ENCODE measurements at regions not wholly inside any gene's neighbourhood (a gene's known extent, or its start where the extent isn't known, plus 50 kb on each side); places are given as distances from the start of the nearest gene placed in this dataset.

GRCh38 chr13:74562381-74562780 lies 428.2 kb upstream of the KLF12 start:
- Histone ChIP-seq H3K27me3 (ENCODE audit: control insufficient read depth, insufficient read depth, low read length) (no peaks in the 10 kb centered on the region), H3K4me1 (ENCODE audit: control insufficient read depth, insufficient read depth, low read length) (no peaks in the 10 kb centered on the region), H3K27ac (ENCODE audit: low read length) (no peak overlapping the region), H3K36me3 (ENCODE audit: control insufficient read depth, insufficient read depth, low read length) (no peaks in the 10 kb centered on the region), H3K4me3 (ENCODE audit: low read length) (no peak overlapping the region), H3K9me3 (ENCODE audit: control insufficient read depth, insufficient read depth, low read length) (no peaks in the 10 kb centered on the region)
- H3K36me3 Mint-ChIP-seq = peaks cover 8% of the 10 kb centered on the region
- no peak overlapping the region for H3K4me3 Mint-ChIP-seq
- TF ChIP-seq CTCF (IDR thresholded peaks at IDR 0.05) = no peak
- no peaks in the 10 kb centered on the region for H3K4me1 Mint-ChIP-seq
- no peak overlapping the region for H3K27ac Mint-ChIP-seq
- peaks cover 23 to 31% of the 10 kb centered on the region in 2 donors for H3K27me3 Mint-ChIP-seq (ENCODE audit: low read depth in 2 of 2)
- DNase-seq = no peak
- ATAC-seq = no peak
- 100% methylated on average over 1 of the region's 1 CpG for WGBS (ENCODE audit: insufficient coverage)
- no peaks in the 10 kb centered on the region for H3K9me3 Mint-ChIP-seq
- intact Hi-C loops (cut with micrococcal nuclease) = no loop called here

GRCh38 chr13:74561155-74561554 lies 427.0 kb upstream of the KLF12 start:
- Histone ChIP-seq H3K9me3 (ENCODE audit: control insufficient read depth, insufficient read depth, low read length) (no peaks in the 10 kb centered on the region), H3K27ac (ENCODE audit: low read length) (no peak overlapping the region), H3K27me3 (ENCODE audit: control insufficient read depth, insufficient read depth, low read length) (no peaks in the 10 kb centered on the region), H3K36me3 (ENCODE audit: control insufficient read depth, insufficient read depth, low read length) (no peaks in the 10 kb centered on the region), H3K4me3 (ENCODE audit: low read length) (no peak overlapping the region), H3K4me1 (ENCODE audit: control insufficient read depth, insufficient read depth, low read length) (no peaks in the 10 kb centered on the region)
- DNase-seq (no peak), ATAC-seq (no peak)
- no peak for TF ChIP-seq CTCF (IDR thresholded peaks at IDR 0.05)
- intact Hi-C loops (cut with micrococcal nuclease) = no loop called here
- H3K27ac Mint-ChIP-seq = no peak overlapping the region
- H3K4me1 Mint-ChIP-seq = no peaks in the 10 kb centered on the region
- H3K9me3 Mint-ChIP-seq = no peaks in the 10 kb centered on the region
- peaks cover 1% of the 10 kb centered on the region for H3K36me3 Mint-ChIP-seq
- H3K27me3 Mint-ChIP-seq (ENCODE audit: low read depth in 2 of 2) = peaks cover 15 to 18% of the 10 kb centered on the region in 2 donors
- no peak overlapping the region for H3K4me3 Mint-ChIP-seq

DNA sequence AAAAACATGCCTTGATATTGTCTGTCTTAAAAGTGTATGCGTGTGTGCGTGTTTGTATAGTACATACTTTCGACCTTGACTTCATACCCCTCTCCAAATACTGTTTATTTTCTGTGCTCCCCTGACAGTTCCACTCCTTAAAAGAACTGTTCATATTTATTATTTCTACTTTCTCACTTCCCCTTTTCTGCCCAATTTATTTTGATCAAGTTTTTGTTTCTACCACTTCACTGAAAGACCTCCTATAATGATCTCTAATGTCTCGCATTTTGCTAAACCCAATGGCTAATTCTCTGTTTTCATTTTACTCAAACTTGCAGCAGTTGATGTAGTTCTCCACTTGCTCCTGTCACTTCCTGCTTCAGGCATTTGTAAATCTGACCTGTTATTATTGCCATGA lies 426.1 kb upstream of the KLF12 start:
- Histone ChIP-seq H3K27me3 (ENCODE audit: control insufficient read depth, insufficient read depth, low read length) (no peaks in the 10 kb centered on the region), H3K4me3 (ENCODE audit: low read length) (no peak overlapping the region), H3K36me3 (ENCODE audit: control insufficient read depth, insufficient read depth, low read length) (no peaks in the 10 kb centered on the region), H3K27ac (ENCODE audit: low read length) (no peak overlapping the region), H3K9me3 (ENCODE audit: control insufficient read depth, insufficient read depth, low read length) (no peaks in the 10 kb centered on the region), H3K4me1 (ENCODE audit: control insufficient read depth, insufficient read depth, low read length) (no peaks in the 10 kb centered on the region)
- Mint-ChIP-seq H3K27me3 (ENCODE audit: low read depth in 2 of 2) (peaks cover 10% of the 10 kb centered on the region in 2 donors), H3K4me3 (no peak overlapping the region), H3K9me3 (no peaks in the 10 kb centered on the region), H3K4me1 (no peaks in the 10 kb centered on the region), H3K27ac (no peak overlapping the region), H3K36me3 (no peaks in the 10 kb centered on the region)
- DNase-seq = no peak
- WGBS (ENCODE audit: insufficient coverage) = 60% methylated on average over 2 of the region's 4 CpGs
- no peak for TF ChIP-seq CTCF (IDR thresholded peaks at IDR 0.05)
- no peak for ATAC-seq
- intact Hi-C loops (cut with micrococcal nuclease) = no loop called here

DNA sequence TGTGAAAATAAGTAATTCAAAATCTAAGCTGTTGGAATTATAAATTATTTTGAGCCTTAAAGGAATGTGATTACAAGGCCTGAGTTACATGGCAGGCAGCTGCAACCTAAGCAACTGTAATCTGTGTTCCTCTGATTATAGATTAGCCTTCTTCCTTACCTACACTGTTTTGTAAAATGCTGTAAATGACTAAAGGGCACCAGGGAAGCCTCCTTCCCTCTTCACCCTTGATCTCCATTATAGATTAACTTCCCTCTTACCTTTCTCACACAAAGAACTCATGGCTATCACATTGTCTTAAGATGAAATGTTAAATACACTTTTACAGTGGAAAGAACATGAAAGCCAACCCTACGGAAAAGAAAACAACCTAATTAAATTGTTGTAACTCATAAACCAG lies 423.7 kb upstream of the KLF12 start:
- Mint-ChIP-seq H3K4me3 (no peak overlapping the region), H3K4me1 (no peaks in the 10 kb centered on the region), H3K9me3 (no peaks in the 10 kb centered on the region), H3K27me3 (ENCODE audit: low read depth in 2 of 2) (peaks cover 9 to 10% of the 10 kb centered on the region in 2 donors), H3K36me3 (no peaks in the 10 kb centered on the region), H3K27ac (no peak overlapping the region)
- 89% methylated on average over 1 of the region's 1 CpG for WGBS (ENCODE audit: insufficient coverage)
- Histone ChIP-seq H3K9me3 (ENCODE audit: control insufficient read depth, insufficient read depth, low read length) (no peaks in the 10 kb centered on the region), H3K27ac (ENCODE audit: low read length) (no peak overlapping the region), H3K4me1 (ENCODE audit: control insufficient read depth, insufficient read depth, low read length) (no peaks in the 10 kb centered on the region), H3K27me3 (ENCODE audit: control insufficient read depth, insufficient read depth, low read length) (no peaks in the 10 kb centered on the region), H3K36me3 (ENCODE audit: control insufficient read depth, insufficient read depth, low read length) (no peaks in the 10 kb centered on the region), H3K4me3 (ENCODE audit: low read length) (no peak overlapping the region)
- DNase-seq (no peak), ATAC-seq (no peak)
- no peak for TF ChIP-seq CTCF (IDR thresholded peaks at IDR 0.05)
- intact Hi-C loops (cut with micrococcal nuclease) = no loop called here
